Stimulated activated CD4-positive, alpha-beta T cell treated with anti-CD3 and anti-CD28 coated beads, Interleukin-4, amount 100 ng/mL, for 1 hour (primary cell): ENCODE measurements at regions not wholly inside any gene's neighbourhood (a gene's known extent, or its start where the extent isn't known, plus 50 kb on each side); places are given as distances from the start of the nearest gene placed in this dataset.
A peak's percentile ranks its signal among the peaks of the same experiment; 100 is the strongest.

Experiments used
- DNase-seq: peaks from one replicate; pipeline ENCODE4 v3.0.0-alpha.2; 2020

DNA sequence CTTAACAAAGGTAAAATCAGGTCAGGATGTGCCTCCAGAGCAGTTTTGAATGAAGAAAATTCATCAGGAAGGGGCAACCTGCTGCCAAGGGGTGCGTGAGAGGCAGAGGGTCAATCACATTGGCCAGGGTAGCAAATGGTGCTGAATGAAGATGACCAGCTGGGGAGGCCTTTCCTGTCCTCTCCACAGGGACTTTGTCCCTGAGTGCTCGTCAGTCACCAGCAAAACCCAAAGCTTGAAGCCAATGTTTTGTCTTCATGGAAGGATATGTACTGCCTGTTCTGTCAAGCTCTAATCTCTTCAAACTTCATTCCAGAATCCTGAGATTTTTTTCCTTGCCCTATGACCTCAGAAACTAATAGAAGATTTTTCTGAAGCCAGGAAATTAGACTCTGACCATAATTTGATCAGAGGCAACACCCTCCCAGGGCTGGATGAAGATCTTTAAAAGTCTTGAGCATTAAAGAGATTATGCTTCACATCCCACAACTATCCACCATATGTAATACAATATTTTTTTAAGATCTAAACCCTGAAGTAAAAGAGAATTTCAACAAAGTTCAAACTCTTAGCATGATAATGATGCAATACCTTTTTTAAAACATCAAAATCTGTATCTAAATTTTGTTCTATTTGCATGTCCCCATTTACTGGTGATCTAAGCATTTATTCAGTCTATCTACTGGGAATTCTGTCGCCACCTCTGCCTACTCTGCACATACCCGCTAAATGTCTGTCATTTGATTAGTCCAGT is 243.0 kb downstream of the SNX13 start:
- no peak for DNase-seq

DNA sequence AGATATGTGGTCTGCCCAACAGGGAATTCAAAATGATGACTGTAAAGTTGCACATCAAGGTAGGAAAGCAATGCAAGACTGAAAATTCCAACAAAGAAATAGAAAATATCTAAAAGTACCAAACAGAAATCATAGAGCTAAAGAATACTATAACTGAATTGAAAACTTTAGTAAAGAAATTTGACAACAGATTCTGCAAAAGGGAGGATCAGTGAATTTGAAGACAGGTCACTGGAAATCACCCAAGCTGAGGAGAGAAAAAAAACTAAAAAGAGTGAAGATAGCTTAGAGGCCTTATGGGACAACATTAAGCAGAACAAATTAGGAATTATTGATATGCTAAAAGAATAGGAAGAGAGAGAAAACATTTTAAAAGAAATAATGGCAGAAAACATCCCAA is 240.6 kb downstream of the SNX13 start:
- DNase-seq: no peak

DNA sequence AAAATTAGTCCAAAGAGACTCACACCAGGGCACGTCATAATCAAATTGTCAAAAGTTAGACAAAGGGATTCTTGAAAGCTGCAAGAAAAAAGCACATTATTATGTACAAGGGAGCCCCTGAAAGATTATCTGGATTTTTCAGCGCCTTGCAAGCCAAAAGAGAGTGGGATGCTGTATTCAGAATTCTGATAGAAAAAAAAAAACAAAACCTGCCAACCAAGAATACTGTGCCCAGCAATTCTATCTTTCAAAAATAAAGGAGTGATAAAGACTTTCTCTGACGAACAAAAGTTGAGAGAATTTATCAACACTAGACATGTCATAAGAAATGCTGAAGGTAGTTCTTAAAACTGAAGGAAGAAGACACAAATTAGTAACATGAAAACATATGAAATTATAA is 240.2 kb downstream of the SNX13 start:
- no peak for DNase-seq

DNA sequence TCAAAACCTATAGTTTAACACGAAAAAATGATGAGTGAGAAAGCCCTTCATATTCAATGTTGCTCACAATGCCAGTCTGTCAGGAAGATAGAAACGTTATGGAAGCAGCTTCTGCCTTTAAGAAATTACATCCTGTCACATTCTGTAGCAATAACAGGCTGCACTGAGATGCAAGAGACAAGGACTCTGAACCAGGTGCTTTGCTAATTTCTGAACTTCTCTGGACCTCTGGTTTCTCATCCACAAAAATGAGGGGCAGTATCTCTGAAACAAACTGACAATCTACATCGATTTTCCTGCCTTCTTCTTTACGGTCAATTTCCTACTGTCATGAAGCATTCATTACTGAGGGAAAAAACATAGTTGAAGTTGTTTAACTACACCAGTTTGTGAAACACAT is 234.0 kb downstream of the SNX13 start:
- DNase-seq: no peak

DNA sequence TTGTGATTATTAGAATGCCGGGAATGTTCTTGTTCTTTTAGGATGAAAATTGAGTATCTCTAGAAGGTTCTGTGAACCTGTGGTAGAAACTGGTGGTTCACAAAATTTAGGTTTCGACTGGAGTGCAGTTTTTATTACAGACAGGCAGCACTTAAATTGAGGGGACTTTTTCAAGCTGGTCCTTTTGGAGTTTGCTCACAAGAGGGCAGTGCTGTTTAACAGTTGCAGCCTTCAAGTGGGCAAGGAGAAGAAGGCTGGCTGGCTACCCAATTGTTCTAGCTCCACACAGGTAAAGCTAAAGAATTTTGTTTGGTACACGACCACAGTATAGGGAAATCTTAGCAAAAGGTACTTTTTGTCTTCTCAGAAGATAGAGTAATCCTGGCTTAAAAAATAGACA is 233.6 kb downstream of the SNX13 start:
- DNase-seq: peak; percentile 2

DNA sequence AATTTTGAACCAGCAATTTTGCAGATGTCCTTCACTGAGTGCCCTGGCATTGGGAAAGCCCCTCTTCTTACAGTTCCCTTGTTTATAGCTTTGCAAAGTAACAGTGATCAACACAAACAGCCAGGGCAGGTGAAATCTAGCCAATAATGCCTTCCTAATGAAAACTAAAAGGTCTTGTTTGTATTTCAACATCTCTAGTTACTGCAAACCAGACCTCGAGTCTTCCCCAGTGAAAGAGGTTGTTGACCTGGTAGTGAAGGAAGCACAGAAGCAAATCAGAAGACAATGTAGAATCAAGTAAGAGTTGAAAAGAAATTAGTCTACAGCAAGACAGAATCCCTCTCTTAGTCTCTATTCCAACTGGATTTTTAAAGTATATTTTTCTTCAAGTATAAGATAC is 231.2 kb downstream of the SNX13 start:
- DNase-seq: no peak

DNA sequence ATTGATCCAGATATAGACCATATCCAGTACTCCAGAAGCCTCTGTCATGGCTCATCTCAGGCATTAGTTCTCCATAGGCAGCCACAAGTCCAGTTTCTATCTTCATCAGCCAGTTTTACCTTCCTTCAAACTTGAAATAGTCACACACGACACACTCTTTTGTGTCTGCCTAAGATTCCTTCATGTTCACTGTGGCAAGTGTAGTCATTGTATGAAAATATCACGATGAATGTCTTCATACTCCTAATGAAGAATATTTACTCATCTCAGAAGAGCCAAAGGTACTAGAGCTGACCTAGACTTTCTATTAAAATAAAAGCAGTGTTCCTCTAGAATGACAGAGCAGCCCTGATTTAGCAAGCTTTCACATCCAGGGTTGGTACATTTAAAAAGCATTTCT is 230.7 kb downstream of the SNX13 start:
- no peak for DNase-seq

DNA sequence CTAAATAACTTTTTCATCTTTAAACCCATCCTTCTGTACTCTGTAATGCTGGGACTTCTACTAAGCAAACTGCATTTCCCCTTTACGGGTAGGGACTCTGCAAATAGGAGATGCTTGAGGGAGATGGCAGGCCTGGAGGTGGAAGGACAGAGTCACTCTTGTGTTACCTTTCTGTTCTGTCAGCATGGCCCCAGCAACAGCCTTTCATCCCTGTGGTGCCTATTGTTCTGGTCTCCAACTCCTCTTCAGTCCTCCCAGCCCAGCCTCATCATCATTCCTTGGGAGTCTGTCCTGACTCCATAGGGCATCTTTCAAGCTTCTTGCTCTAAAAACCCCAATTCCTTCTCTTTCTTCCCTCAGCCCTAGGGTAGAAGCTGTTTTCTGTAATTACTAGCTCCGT is 230.0 kb downstream of the SNX13 start:
- DNase-seq: no peak

DNA sequence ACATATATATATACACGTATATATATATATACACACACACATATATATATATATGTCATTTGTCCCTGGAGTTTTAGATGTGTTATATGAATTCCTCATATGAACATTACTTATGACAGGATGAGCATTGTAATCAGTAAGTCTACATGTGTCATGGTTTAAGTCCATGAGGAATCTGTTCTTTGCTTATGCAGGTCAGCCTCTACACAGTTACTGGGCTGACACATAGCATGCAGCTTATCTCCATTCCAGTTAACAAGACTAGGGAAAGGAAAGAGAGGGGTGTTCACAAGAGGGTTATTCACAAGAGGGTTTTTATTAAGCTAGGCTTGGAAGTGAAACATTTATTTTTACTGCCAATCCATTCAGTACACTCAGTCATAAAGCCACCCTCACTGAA is 226.7 kb downstream of the SNX13 start:
- no peak for DNase-seq

DNA sequence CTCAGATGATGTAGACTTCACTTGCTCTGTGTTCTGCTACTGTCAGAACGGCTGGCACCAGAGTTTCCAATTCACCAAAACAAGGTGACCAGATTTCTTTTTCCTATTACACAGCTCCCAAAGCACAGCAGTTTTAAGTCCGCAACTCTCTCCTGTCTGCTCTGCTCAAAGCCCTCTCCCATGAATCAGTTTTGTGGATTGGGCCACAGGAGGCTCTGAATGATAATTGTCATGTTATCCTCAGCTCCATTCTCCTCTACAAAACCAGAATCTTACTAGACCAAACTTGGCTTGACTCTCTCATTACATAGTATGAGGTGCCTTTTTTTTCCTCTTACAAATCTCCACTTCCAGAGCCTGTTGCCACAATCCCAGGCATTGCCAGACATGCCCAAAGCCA is 223.5 kb downstream of the SNX13 start:
- no peak for DNase-seq

DNA sequence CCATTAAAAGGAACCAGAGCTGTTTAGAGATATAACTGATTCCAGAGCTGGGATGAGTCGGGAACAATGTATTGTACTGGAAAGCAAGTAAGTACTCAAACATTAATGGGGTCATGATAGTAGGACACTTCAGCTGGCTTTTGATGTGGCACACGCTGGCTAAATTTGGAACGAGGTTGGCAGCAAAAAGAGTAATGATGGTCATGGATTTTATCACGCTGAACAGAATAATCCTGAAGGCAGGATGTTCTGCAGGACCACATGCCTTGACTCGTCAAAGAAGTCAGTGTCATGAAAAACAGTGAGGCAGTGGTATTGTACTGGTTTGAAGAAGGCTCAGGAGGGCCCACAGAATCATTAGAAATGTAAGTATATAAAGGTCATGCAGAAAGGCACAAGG is 220.3 kb downstream of the SNX13 start:
- DNase-seq: no peak

DNA sequence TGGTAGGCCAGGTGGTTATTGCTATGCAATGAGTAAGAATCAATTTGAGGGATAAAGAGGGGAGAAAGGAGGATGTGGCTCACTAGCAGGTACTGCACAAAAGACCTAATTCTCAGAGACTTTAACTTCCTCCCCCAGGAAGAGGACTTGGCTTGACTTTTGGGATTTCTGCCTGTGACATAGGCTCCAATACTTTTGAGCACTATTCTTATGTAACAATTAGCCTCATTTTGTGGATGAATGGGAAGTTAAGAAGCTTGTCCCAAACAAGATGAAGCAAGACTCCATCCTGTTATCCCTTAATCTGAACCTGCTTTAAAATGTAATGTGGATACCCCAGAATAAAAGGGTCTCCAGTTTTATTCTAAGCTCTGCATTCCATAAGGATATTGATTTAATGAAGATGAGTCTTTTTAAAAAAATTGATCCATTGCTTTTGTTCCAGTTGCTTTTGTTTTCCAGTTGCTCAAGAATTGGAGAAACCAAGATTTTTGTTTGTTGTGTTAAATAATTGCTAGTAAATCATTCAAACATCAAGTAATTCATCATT is 218.5 kb downstream of the SNX13 start:
- DNase-seq: no peak

DNA sequence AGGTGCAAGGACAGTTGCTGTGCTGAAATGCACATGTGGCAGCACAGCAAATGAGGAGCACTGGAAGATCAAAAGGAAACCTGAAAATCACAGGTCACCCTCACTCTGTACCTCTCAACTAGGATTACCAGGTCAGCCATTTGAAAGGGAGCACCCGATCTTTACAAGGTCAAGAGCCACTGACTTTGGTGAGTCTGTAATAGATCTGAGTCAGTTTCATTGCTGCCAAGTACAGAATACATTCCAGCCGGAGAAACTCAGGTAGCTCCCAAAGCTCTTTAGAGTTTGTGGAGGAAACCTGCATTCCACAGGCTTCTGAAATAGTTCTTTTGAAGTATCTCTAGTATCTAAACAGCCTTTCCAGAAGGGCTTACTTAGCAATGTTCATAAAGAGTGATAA is 217.5 kb downstream of the SNX13 start:
- DNase-seq: no peak

DNA sequence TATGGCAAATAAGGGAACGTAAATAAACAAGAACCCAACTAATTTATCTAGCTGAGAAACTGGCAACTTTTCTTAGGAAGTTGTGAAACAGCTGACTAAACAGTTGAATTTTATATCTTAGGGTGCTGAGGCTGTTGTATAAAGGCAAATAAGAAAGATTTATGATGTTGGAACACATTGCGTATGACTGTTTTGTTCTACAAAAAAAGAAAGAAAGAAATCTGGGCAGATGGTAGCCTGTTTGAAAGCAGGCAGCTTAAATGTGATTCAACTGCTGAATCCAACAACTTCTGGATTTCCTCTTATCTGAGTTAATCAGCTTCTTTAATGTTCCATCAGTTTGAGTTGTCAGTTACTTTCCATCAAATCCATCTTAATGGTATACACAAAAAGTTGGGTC is 214.5 kb downstream of the SNX13 start:
- DNase-seq: no peak

DNA sequence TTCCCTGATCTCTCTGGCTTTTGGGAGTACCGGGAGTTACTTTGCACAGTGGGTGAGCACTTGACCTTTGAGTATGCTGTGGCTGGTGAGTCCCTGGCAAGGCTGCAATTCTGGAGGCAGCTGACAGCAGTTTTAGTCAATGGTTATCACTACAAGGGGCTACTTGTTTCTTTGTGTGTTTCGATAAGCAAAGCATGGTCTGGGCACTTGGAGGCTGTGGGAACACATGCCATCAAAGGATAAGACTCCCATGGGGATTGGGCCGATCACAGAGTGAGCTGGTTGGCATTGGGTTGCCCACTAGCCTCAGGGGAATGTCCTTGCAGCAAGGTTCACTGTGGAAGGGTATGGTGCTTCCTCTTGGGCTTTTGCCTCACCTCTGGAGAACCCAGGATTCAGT is 208.2 kb downstream of the SNX13 start:
- no peak for DNase-seq
